ENCODE measurements at regions not wholly inside any gene's neighbourhood (a gene's known extent, or its start where the extent isn't known, plus 50 kb on each side); places are given as distances from the start of the nearest gene placed in this dataset.

DNA sequence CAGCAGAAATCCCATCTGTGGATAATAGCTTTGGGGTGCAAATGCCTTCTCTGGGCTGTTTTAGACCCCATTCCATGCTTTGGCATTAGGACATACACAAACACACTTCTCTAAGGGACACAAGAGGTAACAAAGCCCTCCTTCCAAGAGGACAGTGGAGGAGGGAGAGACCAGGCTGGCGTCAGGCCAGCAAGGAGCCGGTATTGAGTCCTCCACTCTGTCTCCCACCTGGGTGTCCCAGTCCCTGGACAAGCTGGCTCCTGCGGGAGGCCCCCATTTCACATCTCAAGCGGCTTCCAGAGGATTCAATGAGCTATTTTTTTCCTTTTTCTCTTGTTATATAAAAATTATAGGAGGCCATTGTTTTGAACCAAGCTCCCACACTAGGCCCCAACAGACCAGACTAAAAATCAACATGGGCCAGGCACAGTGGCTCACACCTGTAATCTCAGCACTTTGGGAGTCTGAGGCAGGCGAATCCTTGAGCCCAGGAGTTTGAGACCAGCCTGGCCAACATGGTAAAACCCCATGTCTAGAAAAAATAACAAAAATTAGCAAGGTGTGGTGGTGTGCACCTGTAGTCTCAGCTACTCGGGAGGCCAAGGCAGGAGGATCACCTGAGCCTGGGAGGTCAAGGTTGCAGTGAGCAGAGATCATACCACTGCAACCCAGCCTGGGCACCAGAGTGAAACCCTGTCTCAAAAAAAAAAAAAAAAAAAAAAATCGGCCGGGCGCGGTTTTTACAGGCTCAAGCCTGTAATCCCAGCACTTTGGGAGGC, 142.9 kb downstream of the TOMM20 start:
- FAIRE-seq (no peak), DNase-seq (ENCODE audit: insufficient read length, low spot score) (no peak)
- TF ChIP-seq PAX5 (IDR thresholded peaks at IDR 0.05; ENCODE audit: insufficient read depth, low read length, severe bottlenecking) (no peak), POLR2A (IDR thresholded peaks at IDR 0.05; ENCODE audit: low read depth, low read length) (no peak), POU2F2 (IDR thresholded peaks at IDR 0.05; ENCODE audit: low read depth, low read length) (no peak), SPI1 (IDR thresholded peaks at IDR 0.05; ENCODE audit: low read depth, low read length) (no peak), TAF1 (IDR thresholded peaks at IDR 0.05; ENCODE audit: low read depth, low read length) (no peak), POLR2AphosphoS5 (IDR thresholded peaks at IDR 0.05; ENCODE audit: low read depth, low read length) (no peak)

- TF ChIP-seq POLR2AphosphoS5 (IDR thresholded peaks at IDR 0.05; ENCODE audit: low read depth, low read length) (no peak), TAF1 (IDR thresholded peaks at IDR 0.05; ENCODE audit: low read depth, low read length) (no peak), POLR2A (IDR thresholded peaks at IDR 0.05; ENCODE audit: low read depth, low read length) (no peak), PAX5 (IDR thresholded peaks at IDR 0.05; ENCODE audit: insufficient read depth, low read length, severe bottlenecking) (no peak), SPI1 (IDR thresholded peaks at IDR 0.05; ENCODE audit: low read depth, low read length) (no peak), POU2F2 (IDR thresholded peaks at IDR 0.05; ENCODE audit: low read depth, low read length) (no peak)
- DNase-seq (ENCODE audit: insufficient read length, low spot score) (no peak), FAIRE-seq (no peak)
Observed at GRCh38 chr1:234985007-234985370, 143.6 kb downstream of the TOMM20 start.

- DNase-seq (ENCODE audit: insufficient read length, low spot score), result no peak
- FAIRE-seq, result no peak
- TF ChIP-seq TAF1 (IDR thresholded peaks at IDR 0.05; ENCODE audit: low read depth, low read length) (no peak), POLR2A (IDR thresholded peaks at IDR 0.05; ENCODE audit: low read depth, low read length) (no peak), PAX5 (IDR thresholded peaks at IDR 0.05; ENCODE audit: insufficient read depth, low read length, severe bottlenecking) (no peak), POU2F2 (IDR thresholded peaks at IDR 0.05; ENCODE audit: low read depth, low read length) (no peak), POLR2AphosphoS5 (IDR thresholded peaks at IDR 0.05; ENCODE audit: low read depth, low read length) (no peak), SPI1 (IDR thresholded peaks at IDR 0.05; ENCODE audit: low read depth, low read length) (no peak)
Observed at GRCh38 chr1:234983564-234984238, 144.9 kb downstream of the TOMM20 start.

DNA sequence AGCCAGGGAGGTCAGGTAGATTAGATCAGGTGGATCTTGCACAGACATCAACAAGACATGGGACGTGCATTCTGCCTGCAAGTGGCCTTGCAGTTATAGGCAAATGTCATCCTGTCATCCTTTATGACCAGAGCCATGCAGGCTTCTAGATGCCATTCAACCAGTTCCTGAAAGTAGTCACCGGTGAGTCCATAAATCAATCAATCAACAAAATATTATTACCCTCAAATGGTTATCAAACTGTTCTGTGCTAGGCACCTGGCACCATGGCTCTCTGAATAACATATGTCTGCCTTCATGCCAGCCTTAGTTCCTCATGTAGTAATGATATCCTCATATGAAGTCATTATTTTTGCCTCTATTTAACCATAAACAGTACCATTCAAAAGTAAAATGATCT, 146.9 kb downstream of the TOMM20 start:
- TF ChIP-seq POLR2A (IDR thresholded peaks at IDR 0.05; ENCODE audit: low read depth, low read length) (0 out of 2 replicates have a peak, but pooled peaks have one; percentile 9), POLR2AphosphoS5 (IDR thresholded peaks at IDR 0.05; ENCODE audit: low read depth, low read length) (no peak)
- DNase-seq (ENCODE audit: insufficient read length, low spot score), result no peak
- no peak for FAIRE-seq

DNA sequence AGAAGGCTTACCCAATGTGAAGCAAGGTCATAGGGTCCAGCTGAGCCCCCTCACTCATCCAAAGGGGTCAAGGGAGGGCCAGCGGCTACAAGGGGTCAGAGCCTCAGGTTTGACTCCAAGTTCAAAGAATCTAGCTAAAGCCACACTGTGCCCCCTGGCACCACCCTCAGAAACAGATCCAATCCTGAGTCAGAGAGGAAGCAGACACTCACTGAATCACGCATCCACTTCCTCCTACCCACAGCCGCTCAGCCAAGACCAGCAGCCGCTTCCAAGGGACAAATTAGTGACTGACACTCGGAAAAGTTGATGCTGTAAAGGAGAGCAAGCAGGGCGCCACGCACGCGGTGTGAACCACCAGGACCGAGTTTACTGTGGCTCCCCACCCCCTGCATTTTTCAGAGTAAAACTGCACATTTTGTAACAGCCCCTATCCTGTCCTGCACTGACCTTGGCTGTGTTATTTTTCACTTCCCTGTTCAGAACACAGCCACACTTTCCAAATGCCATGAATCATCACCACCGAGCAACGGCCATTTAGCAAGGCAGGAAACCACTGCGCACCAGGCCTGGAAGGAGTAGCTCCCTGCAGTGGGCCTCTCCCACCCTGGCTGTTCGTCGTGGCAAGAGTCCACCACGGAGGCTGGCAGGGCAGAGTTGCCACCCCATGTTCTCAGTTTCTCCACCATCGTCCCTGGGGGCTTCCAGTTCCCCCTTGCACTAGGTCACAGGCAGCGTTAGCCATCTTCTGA, 147.8 kb downstream of the TOMM20 start:
- FAIRE-seq (peak; percentile 85), DNase-seq (ENCODE audit: insufficient read length, low spot score) (no peak)
- TF ChIP-seq POLR2AphosphoS5 (IDR thresholded peaks at IDR 0.05; ENCODE audit: low read depth, low read length) (peak; percentile 75), PAX5 (IDR thresholded peaks at IDR 0.05; ENCODE audit: insufficient read depth, low read length, severe bottlenecking) (peak; percentile 1), TAF1 (IDR thresholded peaks at IDR 0.05; ENCODE audit: low read depth, low read length) (peak; percentile 79), POLR2A (IDR thresholded peaks at IDR 0.05; ENCODE audit: low read depth, low read length) (peak; percentile 81), SPI1 (IDR thresholded peaks at IDR 0.05; ENCODE audit: low read depth, low read length) (peak; percentile 91), POU2F2 (IDR thresholded peaks at IDR 0.05; ENCODE audit: low read depth, low read length) (peak; percentile 46)

DNA sequence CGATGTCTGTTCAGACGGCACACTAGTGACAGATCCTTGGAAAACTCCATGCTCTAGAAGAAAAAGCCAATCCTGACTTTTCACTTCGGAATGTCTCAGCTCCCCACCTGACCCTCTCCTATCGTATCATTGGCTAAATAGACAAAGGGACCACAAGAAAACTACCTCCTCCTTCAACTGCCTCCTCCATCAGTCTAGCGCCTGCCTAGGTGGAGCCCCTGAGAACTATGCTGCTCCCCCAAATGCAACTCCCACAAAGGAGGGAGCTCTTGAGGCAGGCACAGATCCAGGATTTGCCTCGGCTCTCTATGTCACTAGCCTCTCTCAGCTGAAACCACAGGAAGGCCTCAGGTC, 148.4 kb downstream of the TOMM20 start:
- TF ChIP-seq POLR2AphosphoS5 (IDR thresholded peaks at IDR 0.05; ENCODE audit: low read depth, low read length), result peak; percentile 7
- TF ChIP-seq POU2F2 (IDR thresholded peaks at IDR 0.05; ENCODE audit: low read depth, low read length), result no peak
- no peak for DNase-seq (ENCODE audit: insufficient read length, low spot score)
- FAIRE-seq, result no peak

GRCh38 chr1:234979296-234980279, 149.0 kb downstream of the TOMM20 start:
- peak; percentile 83 for TF ChIP-seq SPI1 (IDR thresholded peaks at IDR 0.05; ENCODE audit: low read depth, low read length)
- no peak for TF ChIP-seq PAX5 (IDR thresholded peaks at IDR 0.05; ENCODE audit: insufficient read depth, low read length, severe bottlenecking)
- FAIRE-seq, result no peak
- DNase-seq (ENCODE audit: insufficient read length, low spot score), result no peak

- TF ChIP-seq POLR2A (IDR thresholded peaks at IDR 0.05; ENCODE audit: low read depth, low read length) (peak; percentile 60), SPI1 (IDR thresholded peaks at IDR 0.05; ENCODE audit: low read depth, low read length) (peak; percentile 98), PAX5 (IDR thresholded peaks at IDR 0.05; ENCODE audit: insufficient read depth, low read length, severe bottlenecking) (peak; percentile 26), POU2F2 (IDR thresholded peaks at IDR 0.05; ENCODE audit: low read depth, low read length) (peak; percentile 87), POLR2AphosphoS5 (IDR thresholded peaks at IDR 0.05; ENCODE audit: low read depth, low read length) (peak; percentile 51; the same call in 1 of the 2 replicates), TAF1 (IDR thresholded peaks at IDR 0.05; ENCODE audit: low read depth, low read length) (peak; percentile 73; the same call in 1 of the 2 replicates)
- peak; percentile 89 for FAIRE-seq
- no peak for DNase-seq (ENCODE audit: insufficient read length, low spot score)
Observed at GRCh38 chr1:234978397-234979295, 150.0 kb downstream of the TOMM20 start.
